WTC11 (cell line): ENCODE measurements at regions not wholly inside any gene's neighbourhood (a gene's known extent, or its start where the extent isn't known, plus 50 kb on each side); places are given as distances from the start of the nearest gene placed in this dataset.

Source experiments
- ATAC-seq: fragments of 200-7000 bp; cut with Tn5 transposase; 2 replicates; pipeline ENCODE4 v1.10.0; 2021; ENCODE audit warnings: mild to moderate bottlenecking, moderate library complexity
- CTCF ChIA-PET: fragments of 300-600 bp; sonication (Branson Sonifier 250); formaldehyde crosslinking; loops from one replicate; lab custom pipeline; 2021; ENCODE audit warnings: antibody characterized with exemption; lab: Charles Lee
- POLR2A ChIA-PET: fragments of 350-600 bp; sonication (Branson Sonifier 250); formaldehyde crosslinking; loops from one replicate; lab custom pipeline; 2021; ENCODE audit warnings: antibody characterized with exemption; lab: Charles Lee
- DNase-seq: peaks from one replicate; pipeline ENCODE4 v3.0.0; 2021; ENCODE audit warnings: low spot score
- H3K27ac Mint-ChIP-seq: 2 replicates; pipeline ENCODE4 v1.8.0; 2021; ENCODE audit warnings: mixed read lengths
- H3K27me3 Mint-ChIP-seq: 2 replicates; pipeline ENCODE4 v1.8.0; 2021; ENCODE audit warnings: low read depth, mild to moderate bottlenecking, moderate library complexity, mixed read lengths
- H3K36me3 Mint-ChIP-seq: 2 replicates; pipeline ENCODE4 v1.8.0; 2021; ENCODE audit warnings: mixed read lengths
- H3K4me1 Mint-ChIP-seq: 2 replicates; pipeline ENCODE4 v1.8.0; 2022; ENCODE audit warnings: mixed read lengths
- H3K4me3 Mint-ChIP-seq: 2 replicates; pipeline ENCODE4 v1.8.0; 2021; ENCODE audit warnings: mild to moderate bottlenecking, moderate library complexity, mixed read lengths
- H3K9me3 Mint-ChIP-seq: 2 replicates; pipeline ENCODE4 v1.8.0; 2021; ENCODE audit warnings: mixed read lengths
- ESRRA ChIP-seq: sonication (generic); formaldehyde crosslinking; IDR thresholded peaks from 2 replicates; pipeline ENCODE4 v1.8.1; 2022; ENCODE audit warnings: mild to moderate bottlenecking, missing genetic modification reagents, borderline replicate concordance
- FOXK1 ChIP-seq: sonication (generic); formaldehyde crosslinking; IDR thresholded peaks from 2 replicates; pipeline ENCODE4 v1.8.0; 2022; ENCODE audit warnings: mild to moderate bottlenecking, moderate library complexity, missing genetic modification reagents
- HMGA2 ChIP-seq: fragments of 250-450 bp; sonication (Bioruptor Pico); IDR thresholded peaks from 2 replicates; pipeline ENCODE4 v1.4.0; 2021; ENCODE audit warnings: mild to moderate bottlenecking, moderate library complexity
- NFYB ChIP-seq: sonication (generic); formaldehyde crosslinking; conservative IDR thresholded peaks from 2 replicates; pipeline ENCODE4 v1.8.0; 2022; ENCODE audit warnings: low read depth, missing genetic modification reagents
- RORB ChIP-seq: fragments of 250-450 bp; sonication (Bioruptor Pico); IDR thresholded peaks from 2 replicates; pipeline ENCODE4 v1.9.0; 2021; ENCODE audit warnings: mild to moderate bottlenecking
- TEAD1 ChIP-seq: sonication (generic); formaldehyde crosslinking; IDR thresholded peaks from 2 replicates; pipeline ENCODE4 v1.8.0; 2022; ENCODE audit warnings: mild to moderate bottlenecking, missing genetic modification reagents
- ZNF317 ChIP-seq: sonication (generic); formaldehyde crosslinking; IDR thresholded peaks from 2 replicates; pipeline ENCODE4 v1.8.1; 2023; ENCODE audit warnings: low read depth, mild to moderate bottlenecking, moderate library complexity, missing genetic modification reagents, borderline replicate concordance
- TF ChIP-seq, protein P1 (sequence below): sonication (generic); formaldehyde crosslinking; IDR thresholded peaks from 2 replicates; pipeline ENCODE4 v1.8.1; 2023; ENCODE audit warnings: mild to moderate bottlenecking, moderate library complexity, missing genetic modification reagents
- TF ChIP-seq, protein P2 (sequence below): sonication (generic); formaldehyde crosslinking; IDR thresholded peaks from 2 replicates; pipeline ENCODE4 v1.8.1; 2022; ENCODE audit warnings: missing genetic modification reagents, borderline replicate concordance
- TF ChIP-seq, protein P3 (sequence below): sonication (generic); formaldehyde crosslinking; IDR thresholded peaks from 2 replicates; pipeline ENCODE4 v1.8.1; 2023; ENCODE audit warnings: mild to moderate bottlenecking, missing genetic modification reagents, borderline replicate concordance
- TF ChIP-seq, protein P4 (sequence below): sonication (generic); formaldehyde crosslinking; IDR thresholded peaks from 2 replicates; pipeline ENCODE4 v1.8.1; 2022; ENCODE audit warnings: mild to moderate bottlenecking, moderate library complexity, missing genetic modification reagents
- TF ChIP-seq, protein P5 (sequence below): sonication (generic); formaldehyde crosslinking; IDR thresholded peaks from 2 replicates; pipeline ENCODE4 v1.8.1; 2022; ENCODE audit warnings: mild to moderate bottlenecking, missing genetic modification reagents, moderate library complexity, borderline replicate concordance
- TF ChIP-seq, protein P6 (sequence below): sonication (generic); formaldehyde crosslinking; IDR thresholded peaks from 2 replicates; pipeline ENCODE4 v1.8.1; 2023; ENCODE audit warnings: mild to moderate bottlenecking, missing genetic modification reagents, moderate library complexity
- TF ChIP-seq, protein P7 (sequence below): sonication (generic); formaldehyde crosslinking; conservative IDR thresholded peaks from 2 replicates; pipeline ENCODE4 v1.8.1; 2023; ENCODE audit warnings: mild to moderate bottlenecking, low read depth, missing genetic modification reagents, moderate library complexity
- TF ChIP-seq, protein P8 (sequence below): fragments of 250-450 bp; sonication (Bioruptor Pico); IDR thresholded peaks from 2 replicates; pipeline ENCODE4 v1.9.0; 2021; ENCODE audit warnings: mild to moderate bottlenecking
- TF ChIP-seq, protein P9 (sequence below): sonication (generic); formaldehyde crosslinking; IDR thresholded peaks from 2 replicates; pipeline ENCODE4 v1.8.1; 2023; ENCODE audit warnings: mild to moderate bottlenecking, missing genetic modification reagents

DNA sequence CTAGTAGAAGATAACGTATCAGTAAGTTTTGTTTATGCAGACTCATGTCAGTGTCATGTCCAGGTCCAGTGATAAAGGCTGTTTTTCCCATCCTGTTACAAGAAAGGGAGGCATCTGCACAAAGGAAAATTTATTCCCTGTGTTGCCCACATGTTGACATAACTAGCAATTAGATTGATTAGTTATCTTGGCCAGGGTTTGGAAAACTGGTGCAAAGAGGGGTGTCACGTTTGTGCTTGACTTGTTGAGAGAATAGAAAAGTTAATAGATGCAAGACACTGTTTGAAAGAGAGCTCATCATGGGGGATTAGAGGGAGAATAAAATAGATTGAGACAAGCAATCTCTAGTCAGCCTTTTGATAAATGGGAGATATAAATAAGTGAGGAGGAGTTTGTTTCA, 1357.0 kb upstream of the AGA start:
- Mint-ChIP-seq H3K4me3 (no peak overlapping the region), H3K27ac (no peak overlapping the region; the same call in 1 of the 2 replicates), H3K9me3 (no peaks in the 10 kb centered on the region; the same call in 1 of the 2 replicates), H3K27me3 (no peaks in the 10 kb centered on the region)
- CTCF ChIA-PET: no interaction called here
- POLR2A ChIA-PET: no interaction called here
- ATAC-seq: no peak
- no peak for DNase-seq
- TF ChIP-seq, protein P1, sequence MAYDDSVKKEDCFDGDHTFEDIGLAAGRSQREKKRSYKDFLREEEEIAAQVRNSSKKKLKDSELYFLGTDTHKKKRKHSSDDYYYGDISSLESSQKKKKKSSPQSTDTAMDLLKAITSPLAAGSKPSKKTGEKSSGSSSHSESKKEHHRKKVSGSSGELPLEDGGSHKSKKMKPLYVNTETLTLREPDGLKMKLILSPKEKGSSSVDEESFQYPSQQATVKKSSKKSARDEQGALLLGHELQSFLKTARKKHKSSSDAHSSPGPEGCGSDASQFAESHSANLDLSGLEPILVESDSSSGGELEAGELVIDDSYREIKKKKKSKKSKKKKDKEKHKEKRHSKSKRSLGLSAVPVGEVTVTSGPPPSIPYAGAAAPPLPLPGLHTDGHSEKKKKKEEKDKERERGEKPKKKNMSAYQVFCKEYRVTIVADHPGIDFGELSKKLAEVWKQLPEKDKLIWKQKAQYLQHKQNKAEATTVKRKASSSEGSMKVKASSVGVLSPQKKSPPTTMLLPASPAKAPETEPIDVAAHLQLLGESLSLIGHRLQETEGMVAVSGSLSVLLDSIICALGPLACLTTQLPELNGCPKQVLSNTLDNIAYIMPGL: no peak
- TF ChIP-seq TEAD1 (CRISPR knock-in tag) (no peak), FOXK1 (CRISPR knock-in tag) (no peak)
- TF ChIP-seq, protein P2, sequence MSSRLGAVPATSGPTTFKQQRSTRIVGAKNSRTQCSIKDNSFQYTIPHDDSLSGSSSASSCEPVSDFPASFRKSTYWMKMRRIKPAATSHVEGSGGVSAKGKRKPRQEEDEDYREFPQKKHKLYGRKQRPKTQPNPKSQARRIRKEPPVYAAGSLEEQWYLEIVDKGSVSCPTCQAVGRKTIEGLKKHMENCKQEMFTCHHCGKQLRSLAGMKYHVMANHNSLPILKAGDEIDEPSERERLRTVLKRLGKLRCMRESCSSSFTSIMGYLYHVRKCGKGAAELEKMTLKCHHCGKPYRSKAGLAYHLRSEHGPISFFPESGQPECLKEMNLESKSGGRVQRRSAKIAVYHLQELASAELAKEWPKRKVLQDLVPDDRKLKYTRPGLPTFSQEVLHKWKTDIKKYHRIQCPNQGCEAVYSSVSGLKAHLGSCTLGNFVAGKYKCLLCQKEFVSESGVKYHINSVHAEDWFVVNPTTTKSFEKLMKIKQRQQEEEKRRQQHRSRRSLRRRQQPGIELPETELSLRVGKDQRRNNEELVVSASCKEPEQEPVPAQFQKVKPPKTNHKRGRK (CRISPR knock-in tag): no peak
- TF ChIP-seq, protein P3, sequence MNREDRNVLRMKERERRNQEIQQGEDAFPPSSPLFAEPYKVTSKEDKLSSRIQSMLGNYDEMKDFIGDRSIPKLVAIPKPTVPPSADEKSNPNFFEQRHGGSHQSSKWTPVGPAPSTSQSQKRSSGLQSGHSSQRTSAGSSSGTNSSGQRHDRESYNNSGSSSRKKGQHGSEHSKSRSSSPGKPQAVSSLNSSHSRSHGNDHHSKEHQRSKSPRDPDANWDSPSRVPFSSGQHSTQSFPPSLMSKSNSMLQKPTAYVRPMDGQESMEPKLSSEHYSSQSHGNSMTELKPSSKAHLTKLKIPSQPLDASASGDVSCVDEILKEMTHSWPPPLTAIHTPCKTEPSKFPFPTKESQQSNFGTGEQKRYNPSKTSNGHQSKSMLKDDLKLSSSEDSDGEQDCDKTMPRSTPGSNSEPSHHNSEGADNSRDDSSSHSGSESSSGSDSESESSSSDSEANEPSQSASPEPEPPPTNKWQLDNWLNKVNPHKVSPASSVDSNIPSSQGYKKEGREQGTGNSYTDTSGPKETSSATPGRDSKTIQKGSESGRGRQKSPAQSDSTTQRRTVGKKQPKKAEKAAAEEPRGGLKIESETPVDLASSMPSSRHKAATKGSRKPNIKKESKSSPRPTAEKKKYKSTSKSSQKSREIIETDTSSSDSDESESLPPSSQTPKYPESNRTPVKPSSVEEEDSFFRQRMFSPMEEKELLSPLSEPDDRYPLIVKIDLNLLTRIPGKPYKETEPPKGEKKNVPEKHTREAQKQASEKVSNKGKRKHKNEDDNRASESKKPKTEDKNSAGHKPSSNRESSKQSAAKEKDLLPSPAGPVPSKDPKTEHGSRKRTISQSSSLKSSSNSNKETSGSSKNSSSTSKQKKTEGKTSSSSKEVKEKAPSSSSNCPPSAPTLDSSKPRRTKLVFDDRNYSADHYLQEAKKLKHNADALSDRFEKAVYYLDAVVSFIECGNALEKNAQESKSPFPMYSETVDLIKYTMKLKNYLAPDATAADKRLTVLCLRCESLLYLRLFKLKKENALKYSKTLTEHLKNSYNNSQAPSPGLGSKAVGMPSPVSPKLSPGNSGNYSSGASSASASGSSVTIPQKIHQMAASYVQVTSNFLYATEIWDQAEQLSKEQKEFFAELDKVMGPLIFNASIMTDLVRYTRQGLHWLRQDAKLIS: no peak
- TF ChIP-seq, all 79 proteins: peak for 0
- peaks cover 17% of the 10 kb centered on the region for H3K4me1 Mint-ChIP-seq
- H3K36me3 Mint-ChIP-seq: no peaks in the 10 kb centered on the region

DNA sequence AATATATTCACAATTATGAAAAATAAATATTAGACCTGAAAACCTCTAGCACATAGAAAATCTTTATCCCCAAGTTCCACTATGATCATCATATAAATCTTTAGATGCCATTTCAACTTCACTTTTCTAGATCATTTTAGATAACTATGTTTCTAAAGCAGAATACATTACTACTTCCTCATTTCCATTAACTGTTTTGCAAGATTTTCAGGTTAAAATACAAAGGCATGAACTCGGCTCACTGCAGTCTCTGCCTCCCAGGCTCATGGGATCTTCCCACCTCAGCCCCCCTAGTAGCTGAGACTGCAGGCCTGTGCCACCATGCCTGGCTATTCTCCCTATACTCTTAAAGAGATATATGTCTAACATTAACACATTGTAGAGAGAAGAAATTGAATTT, 1365.9 kb upstream of the AGA start:
- Mint-ChIP-seq H3K27me3 (no peaks in the 10 kb centered on the region), H3K4me3 (no peak overlapping the region), H3K9me3 (no peaks in the 10 kb centered on the region), H3K36me3 (no peaks in the 10 kb centered on the region), H3K4me1 (0 out of 2 replicates have a peak, but pooled peaks cover 6% of the 10 kb centered on the region), H3K27ac (no peak overlapping the region)
- no peak for DNase-seq
- CTCF ChIA-PET: no interaction called here
- POLR2A ChIA-PET: no interaction called here
- no peak for ATAC-seq
- TF ChIP-seq, protein P4, sequence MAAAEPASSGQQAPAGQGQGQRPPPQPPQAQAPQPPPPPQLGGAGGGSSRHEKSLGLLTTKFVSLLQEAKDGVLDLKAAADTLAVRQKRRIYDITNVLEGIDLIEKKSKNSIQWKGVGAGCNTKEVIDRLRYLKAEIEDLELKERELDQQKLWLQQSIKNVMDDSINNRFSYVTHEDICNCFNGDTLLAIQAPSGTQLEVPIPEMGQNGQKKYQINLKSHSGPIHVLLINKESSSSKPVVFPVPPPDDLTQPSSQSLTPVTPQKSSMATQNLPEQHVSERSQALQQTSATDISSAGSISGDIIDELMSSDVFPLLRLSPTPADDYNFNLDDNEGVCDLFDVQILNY (CRISPR knock-in tag): no peak
- TF ChIP-seq NFYB (no peak), ESRRA (no peak), HMGA2 (CRISPR knock-in tag) (no peak), RORB (CRISPR knock-in tag) (no peak), ZNF317 (CRISPR knock-in tag) (no peak)
- TF ChIP-seq, protein P5, sequence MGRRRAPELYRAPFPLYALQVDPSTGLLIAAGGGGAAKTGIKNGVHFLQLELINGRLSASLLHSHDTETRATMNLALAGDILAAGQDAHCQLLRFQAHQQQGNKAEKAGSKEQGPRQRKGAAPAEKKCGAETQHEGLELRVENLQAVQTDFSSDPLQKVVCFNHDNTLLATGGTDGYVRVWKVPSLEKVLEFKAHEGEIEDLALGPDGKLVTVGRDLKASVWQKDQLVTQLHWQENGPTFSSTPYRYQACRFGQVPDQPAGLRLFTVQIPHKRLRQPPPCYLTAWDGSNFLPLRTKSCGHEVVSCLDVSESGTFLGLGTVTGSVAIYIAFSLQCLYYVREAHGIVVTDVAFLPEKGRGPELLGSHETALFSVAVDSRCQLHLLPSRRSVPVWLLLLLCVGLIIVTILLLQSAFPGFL (CRISPR knock-in tag): no peak
- TF ChIP-seq, protein P6, sequence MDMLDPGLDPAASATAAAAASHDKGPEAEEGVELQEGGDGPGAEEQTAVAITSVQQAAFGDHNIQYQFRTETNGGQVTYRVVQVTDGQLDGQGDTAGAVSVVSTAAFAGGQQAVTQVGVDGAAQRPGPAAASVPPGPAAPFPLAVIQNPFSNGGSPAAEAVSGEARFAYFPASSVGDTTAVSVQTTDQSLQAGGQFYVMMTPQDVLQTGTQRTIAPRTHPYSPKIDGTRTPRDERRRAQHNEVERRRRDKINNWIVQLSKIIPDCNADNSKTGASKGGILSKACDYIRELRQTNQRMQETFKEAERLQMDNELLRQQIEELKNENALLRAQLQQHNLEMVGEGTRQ (CRISPR knock-in tag): no peak
- TF ChIP-seq, protein P7, sequence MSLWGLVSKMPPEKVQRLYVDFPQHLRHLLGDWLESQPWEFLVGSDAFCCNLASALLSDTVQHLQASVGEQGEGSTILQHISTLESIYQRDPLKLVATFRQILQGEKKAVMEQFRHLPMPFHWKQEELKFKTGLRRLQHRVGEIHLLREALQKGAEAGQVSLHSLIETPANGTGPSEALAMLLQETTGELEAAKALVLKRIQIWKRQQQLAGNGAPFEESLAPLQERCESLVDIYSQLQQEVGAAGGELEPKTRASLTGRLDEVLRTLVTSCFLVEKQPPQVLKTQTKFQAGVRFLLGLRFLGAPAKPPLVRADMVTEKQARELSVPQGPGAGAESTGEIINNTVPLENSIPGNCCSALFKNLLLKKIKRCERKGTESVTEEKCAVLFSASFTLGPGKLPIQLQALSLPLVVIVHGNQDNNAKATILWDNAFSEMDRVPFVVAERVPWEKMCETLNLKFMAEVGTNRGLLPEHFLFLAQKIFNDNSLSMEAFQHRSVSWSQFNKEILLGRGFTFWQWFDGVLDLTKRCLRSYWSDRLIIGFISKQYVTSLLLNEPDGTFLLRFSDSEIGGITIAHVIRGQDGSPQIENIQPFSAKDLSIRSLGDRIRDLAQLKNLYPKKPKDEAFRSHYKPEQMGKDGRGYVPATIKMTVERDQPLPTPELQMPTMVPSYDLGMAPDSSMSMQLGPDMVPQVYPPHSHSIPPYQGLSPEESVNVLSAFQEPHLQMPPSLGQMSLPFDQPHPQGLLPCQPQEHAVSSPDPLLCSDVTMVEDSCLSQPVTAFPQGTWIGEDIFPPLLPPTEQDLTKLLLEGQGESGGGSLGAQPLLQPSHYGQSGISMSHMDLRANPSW: no peak
- TF ChIP-seq, protein P8, sequence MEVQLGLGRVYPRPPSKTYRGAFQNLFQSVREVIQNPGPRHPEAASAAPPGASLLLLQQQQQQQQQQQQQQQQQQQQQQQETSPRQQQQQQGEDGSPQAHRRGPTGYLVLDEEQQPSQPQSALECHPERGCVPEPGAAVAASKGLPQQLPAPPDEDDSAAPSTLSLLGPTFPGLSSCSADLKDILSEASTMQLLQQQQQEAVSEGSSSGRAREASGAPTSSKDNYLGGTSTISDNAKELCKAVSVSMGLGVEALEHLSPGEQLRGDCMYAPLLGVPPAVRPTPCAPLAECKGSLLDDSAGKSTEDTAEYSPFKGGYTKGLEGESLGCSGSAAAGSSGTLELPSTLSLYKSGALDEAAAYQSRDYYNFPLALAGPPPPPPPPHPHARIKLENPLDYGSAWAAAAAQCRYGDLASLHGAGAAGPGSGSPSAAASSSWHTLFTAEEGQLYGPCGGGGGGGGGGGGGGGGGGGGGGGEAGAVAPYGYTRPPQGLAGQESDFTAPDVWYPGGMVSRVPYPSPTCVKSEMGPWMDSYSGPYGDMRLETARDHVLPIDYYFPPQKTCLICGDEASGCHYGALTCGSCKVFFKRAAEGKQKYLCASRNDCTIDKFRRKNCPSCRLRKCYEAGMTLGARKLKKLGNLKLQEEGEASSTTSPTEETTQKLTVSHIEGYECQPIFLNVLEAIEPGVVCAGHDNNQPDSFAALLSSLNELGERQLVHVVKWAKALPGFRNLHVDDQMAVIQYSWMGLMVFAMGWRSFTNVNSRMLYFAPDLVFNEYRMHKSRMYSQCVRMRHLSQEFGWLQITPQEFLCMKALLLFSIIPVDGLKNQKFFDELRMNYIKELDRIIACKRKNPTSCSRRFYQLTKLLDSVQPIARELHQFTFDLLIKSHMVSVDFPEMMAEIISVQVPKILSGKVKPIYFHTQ (CRISPR knock-in tag): no peak
- TF ChIP-seq, protein P9, sequence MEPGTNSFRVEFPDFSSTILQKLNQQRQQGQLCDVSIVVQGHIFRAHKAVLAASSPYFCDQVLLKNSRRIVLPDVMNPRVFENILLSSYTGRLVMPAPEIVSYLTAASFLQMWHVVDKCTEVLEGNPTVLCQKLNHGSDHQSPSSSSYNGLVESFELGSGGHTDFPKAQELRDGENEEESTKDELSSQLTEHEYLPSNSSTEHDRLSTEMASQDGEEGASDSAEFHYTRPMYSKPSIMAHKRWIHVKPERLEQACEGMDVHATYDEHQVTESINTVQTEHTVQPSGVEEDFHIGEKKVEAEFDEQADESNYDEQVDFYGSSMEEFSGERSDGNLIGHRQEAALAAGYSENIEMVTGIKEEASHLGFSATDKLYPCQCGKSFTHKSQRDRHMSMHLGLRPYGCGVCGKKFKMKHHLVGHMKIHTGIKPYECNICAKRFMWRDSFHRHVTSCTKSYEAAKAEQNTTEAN: no peak
